NCI-H1436 treated with DMSO at 0.1 percent for 48 hours (cell line): ENCODE measurements at regions not wholly inside any gene's neighbourhood (a gene's known extent, or its start where the extent isn't known, plus 50 kb on each side); places are given as distances from the start of the nearest gene placed in this dataset.

Source experiments
- DNase-seq: peaks from one replicate; lab custom pipeline; 2025; lab: John Stamatoyannopoulos, UW

DNA sequence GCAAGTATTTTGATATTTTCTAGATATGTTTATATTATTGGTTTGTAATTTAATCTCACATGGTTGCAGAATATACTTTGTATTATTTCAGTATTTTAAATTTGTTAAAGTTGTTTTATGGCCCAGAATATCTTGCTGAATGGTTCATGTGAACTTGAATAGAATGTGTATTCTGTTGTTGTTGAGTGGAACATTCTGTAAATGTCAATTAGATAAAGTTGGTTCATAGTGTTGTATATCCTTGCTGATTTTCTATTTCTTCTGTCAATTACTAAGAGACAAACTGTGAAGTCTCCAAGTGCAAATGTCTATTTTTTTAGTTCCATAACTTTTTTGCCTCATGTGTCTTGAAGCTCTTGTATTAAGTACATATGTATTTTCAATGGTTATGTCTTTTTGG is 411.7 kb downstream of the NPIPA7 start:
- DNase-seq = no peak

- DNase-seq = no peak
These were observed 412.1 kb downstream of the NPIPA7 start for GRCh38 chr16:16791051-16791450.

DNA sequence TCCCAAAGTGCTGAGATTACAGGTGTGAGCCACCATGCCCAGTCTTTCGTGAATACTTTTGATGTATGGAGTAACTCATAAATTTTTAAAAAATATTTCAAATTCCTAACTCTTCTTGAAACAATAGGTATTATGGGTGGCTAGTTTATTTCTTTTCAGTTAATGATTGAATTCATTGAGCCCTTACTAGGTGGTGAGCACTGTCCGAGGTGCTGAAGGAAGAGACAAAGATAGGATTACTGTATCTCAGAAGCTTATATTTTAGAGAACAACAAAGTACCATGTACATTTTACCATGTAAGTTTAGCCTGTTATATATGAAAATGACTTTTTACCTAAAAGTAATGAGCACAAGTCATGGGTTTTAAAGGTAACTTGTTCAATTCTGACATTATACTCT is 418.3 kb downstream of the NPIPA7 start:
- no peak for DNase-seq

DNA sequence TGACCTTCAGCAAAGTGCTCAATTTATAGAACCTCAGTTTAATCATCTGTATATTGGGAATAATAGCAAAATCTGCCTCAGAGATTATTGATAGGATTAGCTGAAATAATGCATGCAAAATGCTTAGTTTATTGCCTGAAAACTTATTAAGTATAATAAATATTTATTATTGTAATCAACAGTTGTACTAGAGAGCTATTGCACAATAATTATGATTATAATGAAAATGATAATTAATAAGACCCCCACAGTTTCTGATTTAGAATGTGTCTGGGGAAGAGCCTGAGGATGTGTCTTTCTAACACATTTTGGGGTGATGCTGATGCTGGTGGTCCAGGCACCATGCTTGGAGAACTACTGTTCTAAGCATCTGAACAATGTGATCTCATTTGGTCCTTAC is 419.6 kb downstream of the NPIPA7 start:
- no peak for DNase-seq

DNA sequence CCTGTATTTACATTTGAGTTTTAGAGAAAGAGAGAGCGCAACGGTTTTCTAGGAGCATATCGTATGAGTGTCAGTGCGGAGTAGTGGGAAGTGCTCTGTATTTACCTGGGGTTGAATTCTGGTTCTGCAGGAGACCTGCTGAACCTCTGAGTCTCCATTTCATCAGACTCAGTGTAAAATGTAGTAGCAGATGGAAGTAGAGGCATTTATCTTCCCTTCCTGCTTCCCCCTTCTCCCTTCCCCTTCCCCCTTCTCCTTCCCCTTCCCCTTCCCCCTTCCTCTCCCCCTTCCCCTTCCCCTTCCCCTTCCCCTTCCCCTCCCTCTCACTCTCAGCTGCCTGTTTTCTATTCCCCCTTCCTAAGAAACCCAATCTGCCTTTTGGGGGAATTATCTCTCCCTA is 426.9 kb downstream of the NPIPA7 start:
- DNase-seq = no peak

- DNase-seq = no peak
These were observed 436.7 kb downstream of the NPIPA7 start for GRCh38 chr16:16815641-16816040.

GRCh38 chr16:16817196-16817595 is 438.3 kb downstream of the NPIPA7 start:
- DNase-seq = no peak

- DNase-seq = no peak
These were observed 442.3 kb downstream of the NPIPA7 start for GRCh38 chr16:16821261-16821660.

GRCh38 chr16:16828913-16829398 is 450.0 kb downstream of the NPIPA7 start:
- no peak for DNase-seq

- no peak for DNase-seq
These were observed 451.5 kb downstream of the NPIPA7 start for GRCh38 chr16:16830401-16830800.

DNA sequence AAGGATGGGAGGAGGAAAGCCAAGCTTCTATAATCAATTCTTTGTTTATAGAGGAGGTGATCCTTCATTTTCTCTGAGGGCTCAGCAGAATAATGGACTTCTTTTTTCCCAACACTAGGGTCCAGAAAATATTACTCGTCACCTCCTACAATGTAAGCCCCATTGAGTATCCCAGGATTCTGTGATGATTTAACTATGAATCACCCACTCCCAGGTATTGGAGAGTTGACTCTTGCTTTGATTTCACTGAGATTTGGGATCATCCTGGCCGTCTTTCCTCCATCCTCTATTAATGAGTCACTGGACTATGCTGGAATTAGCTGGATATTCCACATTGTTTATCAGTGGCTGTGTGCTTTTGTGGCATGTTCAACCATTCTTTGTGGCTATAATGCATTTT is 452.0 kb downstream of the NPIPA7 start:
- no peak for DNase-seq

- DNase-seq = no peak
These were observed 454.2 kb downstream of the NPIPA7 start for GRCh38 chr16:16833165-16833564.

DNA sequence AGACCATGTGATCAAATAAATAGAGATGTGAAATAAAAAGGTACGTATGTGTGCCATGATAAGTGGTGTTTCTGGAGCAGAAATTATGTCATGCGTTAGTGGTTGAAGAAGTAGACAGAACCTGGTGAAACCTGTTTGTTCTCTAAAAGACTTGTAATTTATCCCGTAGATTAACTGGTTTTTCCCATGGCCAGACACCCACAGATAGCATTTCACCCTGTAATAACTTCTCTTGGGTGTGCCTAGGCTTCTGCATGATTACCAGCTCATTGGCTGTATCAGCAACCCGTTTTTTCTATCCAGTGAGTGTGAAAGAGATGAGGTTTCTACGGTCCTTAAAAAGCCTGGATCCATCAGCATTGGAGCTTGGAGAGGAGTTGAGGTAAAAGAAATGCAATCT is 471.3 kb downstream of the NPIPA7 start:
- DNase-seq = no peak

GRCh38 chr16:16857012-16857411 is 478.1 kb downstream of the NPIPA7 start:
- no peak for DNase-seq

DNA sequence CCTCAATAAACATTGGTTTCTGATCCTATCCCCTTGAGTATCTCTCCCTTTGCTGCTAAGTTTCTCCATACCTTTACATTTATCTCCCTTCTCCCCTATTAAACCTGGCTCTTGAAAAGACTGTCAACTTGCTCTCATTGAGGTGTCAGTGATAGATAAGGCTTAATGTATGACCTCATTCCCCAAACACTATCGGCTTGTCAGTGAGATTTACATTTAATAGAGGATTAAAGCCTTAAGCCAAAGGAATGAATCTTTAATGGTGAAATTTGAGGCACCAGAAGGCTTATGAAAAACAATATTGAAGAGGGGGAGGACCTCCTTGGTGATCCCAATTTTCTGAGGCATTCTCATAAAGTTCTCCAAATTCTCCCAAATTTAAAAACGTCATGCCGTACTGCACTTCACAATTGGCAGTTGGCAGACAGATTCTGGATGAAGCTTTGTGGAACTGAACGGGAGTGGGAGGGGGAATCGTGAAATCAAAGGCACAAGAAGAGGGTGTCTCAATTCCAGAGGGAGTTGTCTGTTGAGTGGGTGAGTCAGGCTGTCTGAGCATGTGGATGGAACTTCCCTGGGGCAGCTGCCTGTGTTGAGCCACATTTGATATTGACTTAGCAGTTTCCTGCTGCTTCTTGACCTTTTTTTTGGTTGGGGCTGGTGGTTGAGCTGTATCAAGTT is 478.8 kb downstream of the NPIPA7 start:
- DNase-seq = no peak

DNA sequence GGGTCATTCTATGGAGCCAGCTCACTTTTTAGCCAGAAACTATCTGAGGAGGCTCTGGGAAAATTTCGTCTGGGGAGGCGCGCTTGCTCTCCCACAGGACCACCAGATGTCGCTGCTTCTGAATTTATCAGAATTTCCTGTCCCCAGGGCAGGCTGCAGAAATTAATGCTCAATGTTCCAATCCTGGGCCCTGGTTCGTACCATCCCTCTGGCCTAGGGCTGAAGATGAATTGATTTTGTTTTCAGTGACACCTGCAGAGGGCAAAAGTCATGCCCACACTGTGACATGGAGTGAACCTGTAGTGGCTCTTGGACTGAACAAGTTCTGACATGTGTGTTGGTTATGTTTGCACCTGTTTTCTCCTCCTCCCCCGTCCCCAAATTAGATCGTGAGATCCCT is 482.6 kb downstream of the NPIPA7 start:
- no peak for DNase-seq

- DNase-seq = no peak
These were observed 484.7 kb downstream of the NPIPA7 start for GRCh38 chr16:16863672-16864071.

GRCh38 chr16:16864536-16864935 is 485.6 kb downstream of the NPIPA7 start:
- no peak for DNase-seq

- no peak for DNase-seq
These were observed 486.4 kb downstream of the NPIPA7 start for GRCh38 chr16:16865374-16865773.

DNA sequence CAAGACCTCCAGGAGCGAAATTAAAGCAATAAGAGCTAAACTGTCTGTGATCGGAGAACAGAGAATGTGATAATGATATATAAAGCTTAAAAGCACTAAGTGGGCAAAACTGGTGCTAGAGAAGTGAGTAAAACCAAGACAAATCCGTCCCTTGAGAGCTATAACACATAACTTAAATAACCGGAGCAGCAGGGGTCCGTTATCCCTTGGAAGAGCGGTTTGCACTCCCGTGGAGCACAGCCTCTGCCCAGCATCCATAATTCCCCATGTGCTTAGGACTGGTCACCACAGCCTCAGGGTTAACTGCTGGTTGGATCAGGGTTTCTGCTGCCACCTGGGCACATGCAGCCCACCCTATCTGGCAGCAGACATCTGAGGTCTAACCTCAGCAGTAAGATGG is 489.0 kb downstream of the NPIPA7 start:
- DNase-seq = no peak

DNA sequence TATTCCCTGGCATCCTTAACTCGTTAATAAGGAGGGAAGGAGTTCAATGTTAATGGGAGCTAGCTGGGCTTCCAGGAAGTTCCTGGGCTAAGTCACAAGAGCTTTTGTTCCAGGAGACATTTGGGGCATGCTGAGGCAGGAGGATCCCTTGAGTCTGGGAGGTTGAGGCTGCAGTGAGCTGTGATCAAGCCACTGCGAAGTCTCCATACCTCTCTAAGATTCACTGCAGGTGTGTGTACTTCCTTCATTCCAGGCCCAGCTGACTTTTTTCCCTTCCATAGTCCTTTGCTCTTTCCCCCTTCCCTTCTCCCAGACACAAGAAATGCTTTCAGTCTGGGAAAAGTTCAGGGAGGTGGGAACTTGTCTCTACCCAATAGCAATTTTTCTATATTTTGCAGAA is 489.8 kb downstream of the NPIPA7 start:
- DNase-seq = no peak

DNA sequence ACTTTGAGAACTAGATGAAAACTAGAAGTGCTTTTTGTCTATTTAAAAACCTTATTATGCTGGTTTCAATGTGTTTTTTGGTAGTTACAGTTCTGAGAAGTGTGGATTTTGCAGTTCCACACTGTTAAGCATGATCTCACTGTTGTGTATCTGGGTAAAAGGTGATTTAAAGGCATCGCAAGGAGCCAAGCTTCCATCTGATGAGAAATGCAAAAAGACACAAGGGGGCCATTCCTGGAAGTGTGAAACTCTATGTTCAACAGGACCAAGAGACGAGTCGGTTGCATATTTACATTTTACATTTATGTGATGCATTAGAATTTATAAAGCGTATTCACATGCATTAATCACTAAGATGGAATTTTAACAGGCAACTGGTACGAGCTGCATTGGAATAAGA is 490.8 kb downstream of the NPIPA7 start:
- no peak for DNase-seq

DNA sequence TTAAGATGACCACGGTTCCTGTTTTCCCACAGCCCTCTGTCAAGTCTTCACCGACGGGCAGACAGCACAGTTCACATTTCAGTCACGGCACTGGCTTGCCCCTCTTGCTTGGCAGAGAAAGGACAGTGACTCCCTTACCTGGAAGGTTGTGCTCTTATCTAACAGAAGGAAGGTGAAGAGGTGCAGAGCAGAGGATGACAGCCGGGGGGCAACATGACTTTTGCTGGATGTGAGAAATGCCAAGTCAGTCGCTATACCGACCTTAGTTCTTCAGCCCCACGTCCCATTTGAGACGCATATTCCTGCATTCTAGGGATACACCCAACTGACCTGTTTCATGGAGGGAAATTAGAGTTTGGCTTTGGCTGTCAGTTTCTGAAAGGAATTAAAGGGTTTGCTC is 492.3 kb downstream of the NPIPA7 start:
- DNase-seq = no peak

DNA sequence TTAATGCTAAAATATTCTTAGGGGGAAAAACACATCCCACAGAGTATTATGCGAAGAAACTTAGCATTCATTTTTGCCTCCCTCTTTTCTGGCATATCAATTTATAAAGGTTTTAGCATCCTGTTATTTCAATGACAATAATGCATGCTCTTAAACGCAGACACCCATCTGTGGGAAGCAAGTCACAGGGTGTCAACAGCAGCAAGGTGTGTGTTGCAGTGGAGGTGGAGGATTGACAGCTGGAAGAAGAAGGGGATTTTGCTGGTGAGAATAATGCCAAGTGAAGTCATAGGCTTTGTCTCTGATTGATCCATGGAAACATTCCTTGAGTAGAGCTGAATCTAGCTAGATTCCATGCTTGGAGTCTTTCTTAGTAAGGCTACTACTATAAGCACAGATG is 498.1 kb downstream of the NPIPA7 start:
- DNase-seq = no peak
